HG03520 (cell line): ENCODE measurements at regions not wholly inside any gene's neighbourhood (a gene's known extent, or its start where the extent isn't known, plus 50 kb on each side); places are given as distances from the start of the nearest gene placed in this dataset.

ENCODE experiments used
- ATAC-seq: cut with Tn5 transposase; IDR thresholded peaks from one replicate; pipeline ENCODE4 v1.9.1; 2021; ENCODE audit warnings: mild to moderate bottlenecking, moderate library complexity; ENCODE audit not compliant: unreplicated experiment

DNA sequence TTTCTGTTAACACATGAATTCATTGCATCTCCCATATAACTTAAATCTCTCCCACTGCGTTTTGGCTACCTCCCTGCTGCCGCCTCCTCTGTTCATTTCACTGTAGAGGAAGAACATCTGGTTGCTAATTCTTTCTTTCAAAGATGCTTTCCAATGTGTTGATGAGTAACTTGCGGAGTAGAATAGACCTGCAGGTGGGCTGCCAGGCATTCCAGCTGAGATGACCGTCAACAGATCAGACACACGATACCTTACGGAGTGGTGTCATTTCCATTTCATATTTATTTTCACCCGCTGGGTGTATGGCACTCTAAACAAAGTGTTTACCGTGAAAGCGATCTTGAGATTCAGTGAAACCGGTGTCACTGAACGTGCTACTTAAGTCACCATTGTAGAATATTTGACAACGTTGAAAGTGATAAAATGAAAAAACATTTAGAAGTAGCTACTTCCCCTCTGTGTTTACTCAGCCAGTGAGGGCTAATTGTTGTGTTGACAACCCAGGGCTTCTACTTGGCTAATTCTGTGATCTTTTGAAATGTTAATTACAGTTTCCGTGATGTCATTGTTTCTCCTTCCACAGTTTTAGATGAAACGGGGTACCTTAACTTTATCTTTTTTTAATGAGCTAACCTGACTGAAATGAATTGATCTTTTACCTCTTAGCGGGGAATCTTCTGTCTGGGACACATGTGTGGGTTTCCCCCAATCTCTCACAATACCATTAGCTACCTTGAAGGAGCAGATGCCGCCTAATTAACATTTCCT is 228.5 kb upstream of the ARGLU1 start:
- ATAC-seq = peak; percentile 51

DNA sequence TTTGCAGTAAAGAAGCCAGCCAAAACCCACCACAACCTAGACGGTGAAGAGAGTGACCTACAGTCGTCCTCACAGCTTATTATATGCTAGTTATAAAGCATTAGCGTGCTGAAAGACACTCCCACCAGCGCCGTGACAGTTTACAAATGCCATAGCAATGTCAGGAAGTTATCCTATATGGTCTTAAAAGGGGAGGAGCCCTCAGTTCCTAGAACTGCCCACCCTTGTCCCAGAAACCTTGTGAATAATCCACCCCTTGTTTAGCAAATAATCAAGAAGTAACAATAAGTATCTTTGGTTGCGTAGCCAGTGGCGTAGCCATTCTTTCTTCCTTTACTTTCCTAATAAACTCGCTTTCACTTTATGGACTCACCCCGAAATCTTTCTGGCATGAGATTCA is 227.9 kb upstream of the ARGLU1 start:
- ATAC-seq = no peak

DNA sequence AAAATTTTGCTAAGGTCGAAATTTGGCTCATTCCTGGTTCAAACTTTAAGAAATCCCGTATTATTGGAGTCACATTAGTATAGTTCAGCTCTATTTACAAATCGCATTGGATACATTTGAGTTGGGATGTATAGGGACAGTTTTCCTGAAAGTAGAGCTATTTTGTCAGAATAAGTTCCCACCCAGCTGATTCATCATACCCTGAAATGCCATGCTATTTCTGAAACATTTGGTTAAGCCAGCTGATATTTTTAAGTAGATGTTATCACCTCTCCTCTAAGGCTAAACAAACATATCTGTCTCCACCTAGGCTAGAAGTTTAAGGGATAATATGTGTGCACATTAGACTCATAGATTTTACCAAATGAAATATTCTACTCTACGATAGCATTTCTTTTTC is 226.2 kb upstream of the ARGLU1 start:
- ATAC-seq = no peak

DNA sequence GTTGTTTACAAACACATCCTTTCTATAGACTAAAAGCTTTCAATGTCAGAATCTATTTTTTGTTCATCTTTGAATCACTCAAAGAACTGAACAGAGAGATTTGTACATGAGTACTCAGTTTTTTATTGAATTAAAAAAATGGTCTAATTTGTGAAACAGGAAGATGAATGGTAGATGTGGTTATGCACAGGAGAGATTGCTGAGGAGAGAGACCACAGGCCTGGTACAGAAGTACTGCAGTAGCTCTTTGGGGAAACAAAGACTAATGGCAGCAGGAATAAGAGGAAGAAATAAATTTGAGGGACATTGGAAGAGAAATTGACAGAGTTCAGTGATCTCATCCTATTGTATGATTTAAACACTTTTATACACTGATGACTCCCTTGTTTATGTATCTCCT is 222.0 kb upstream of the ARGLU1 start:
- no peak for ATAC-seq

DNA sequence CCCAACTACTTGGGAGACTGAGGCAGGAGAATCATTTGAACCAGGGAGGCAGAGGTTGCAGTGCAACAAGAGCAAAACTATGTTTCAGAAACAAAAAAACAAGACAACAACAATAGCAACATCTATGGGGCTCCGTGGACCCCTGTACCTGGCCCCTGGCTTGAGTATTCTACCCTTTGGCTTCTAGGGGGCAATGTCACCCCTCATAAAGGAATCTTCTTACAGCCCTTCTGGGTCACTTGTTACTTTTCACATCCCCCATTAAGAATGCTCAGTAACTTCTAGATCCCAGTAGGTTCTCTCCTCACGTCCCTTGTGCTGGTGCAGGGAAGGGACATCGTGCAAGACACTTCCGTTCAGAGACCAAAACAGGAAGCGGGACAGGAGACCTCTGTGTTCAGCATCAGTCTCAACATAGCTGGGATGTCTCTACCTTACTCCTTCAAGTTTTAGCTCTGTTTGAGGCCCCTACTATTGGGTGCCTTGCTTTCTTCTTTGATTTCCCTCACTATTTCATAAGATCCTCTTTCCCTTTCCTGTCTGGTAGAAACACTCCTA is 218.1 kb upstream of the ARGLU1 start:
- ATAC-seq = no peak

DNA sequence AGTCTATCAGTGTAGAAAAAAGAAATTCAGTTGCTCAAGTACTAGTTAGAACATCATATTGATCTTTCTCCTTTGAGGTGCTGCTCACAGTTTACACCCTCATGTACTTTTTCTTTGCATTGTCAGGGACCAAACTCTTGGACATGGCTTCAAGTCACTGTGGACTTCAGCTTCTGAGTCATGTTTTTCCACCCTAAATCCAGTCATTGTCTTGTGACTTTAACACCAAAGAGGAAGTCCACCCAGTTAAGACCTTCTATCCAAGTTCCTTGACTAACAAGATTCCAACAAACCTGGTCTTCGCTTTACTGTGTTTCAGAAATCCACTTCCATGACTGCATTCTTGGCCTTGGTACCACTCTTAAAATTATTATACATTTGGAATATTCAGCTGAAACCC is 206.7 kb upstream of the ARGLU1 start:
- no peak for ATAC-seq

DNA sequence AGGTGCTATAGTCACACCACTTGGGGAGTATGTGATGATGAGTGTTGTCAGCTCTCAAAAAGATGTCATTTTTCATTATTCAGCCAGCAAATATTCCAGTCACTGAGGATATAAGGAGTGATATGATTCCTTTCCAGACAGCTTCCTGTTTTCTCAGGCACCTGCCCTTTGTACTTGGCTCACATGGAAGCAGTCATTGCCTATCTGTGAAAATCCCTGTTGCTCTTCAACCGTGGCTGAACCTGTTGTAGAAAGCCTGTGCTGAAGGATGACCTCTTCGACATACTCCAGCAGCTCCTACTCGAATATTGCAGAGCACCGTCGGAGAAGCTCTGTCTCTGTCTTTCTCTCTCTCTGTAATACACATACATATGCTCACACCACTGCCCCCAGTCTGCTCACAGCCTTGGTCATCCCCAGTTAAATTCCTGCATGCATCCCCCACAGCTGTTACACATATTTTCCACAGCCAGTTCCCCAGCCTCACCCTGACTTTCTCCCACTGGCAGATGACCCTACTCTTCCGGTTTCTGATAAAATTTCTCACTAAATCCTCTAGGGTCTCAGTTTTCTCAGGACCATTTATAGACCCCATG is 204.2 kb upstream of the ARGLU1 start:
- no peak for ATAC-seq

DNA sequence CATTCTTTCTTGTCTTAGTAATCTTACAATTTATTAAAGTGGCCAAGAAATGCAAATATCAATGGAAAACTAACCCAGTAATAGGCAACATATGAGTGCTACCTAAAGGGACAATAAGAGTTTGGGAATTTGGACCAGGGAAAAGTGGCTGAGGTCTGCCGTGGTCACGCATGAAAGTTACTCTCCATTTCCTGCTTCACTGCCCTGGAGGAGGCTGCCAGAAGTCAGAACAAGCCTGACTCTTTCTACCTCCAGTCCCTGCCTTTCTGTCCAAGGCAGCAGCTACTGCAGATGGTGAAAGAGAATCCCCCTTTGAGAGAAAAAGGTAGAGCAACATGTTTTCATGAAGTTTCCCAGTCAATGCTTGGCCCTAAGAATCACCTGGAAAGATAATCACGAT is 201.1 kb upstream of the ARGLU1 start:
- ATAC-seq = no peak

DNA sequence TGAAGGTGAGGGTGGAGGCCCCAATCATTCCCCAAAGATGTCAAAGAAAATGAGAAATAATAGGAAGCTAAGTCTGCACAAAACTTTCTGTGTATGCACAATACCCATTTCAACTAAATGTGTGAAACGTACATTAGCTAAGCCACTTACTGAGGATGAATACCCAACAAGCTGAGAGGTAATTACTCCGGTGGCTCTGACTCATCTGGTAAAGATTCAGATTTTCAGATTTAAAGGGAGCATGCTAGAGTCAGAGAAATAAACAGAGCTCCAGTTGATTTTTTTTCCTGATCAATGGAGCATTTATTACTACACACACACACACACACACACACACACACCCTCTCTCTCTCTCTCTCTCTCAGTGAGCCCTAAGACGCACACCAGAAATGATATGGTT is 194.8 kb upstream of the ARGLU1 start:
- no peak for ATAC-seq

DNA sequence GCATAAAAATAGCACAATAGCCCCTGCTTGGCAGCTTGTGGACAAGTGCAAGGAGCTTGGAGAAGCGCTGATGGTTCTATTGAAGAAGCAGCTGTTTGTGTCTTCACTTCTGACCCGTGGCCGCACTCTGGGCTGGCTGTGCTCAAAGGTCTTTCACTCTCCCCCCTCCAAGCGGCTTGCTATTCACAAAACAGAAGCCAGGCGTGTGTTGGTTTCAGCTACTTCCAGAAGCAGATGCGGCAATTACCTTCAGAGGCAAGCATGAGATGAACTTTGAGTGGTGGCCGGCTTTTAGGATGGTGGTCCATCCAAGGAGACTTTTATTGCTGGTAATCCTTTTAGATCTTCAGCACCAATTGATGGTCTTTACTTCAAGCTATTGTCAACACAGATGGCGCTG is 188.5 kb upstream of the ARGLU1 start:
- no peak for ATAC-seq

DNA sequence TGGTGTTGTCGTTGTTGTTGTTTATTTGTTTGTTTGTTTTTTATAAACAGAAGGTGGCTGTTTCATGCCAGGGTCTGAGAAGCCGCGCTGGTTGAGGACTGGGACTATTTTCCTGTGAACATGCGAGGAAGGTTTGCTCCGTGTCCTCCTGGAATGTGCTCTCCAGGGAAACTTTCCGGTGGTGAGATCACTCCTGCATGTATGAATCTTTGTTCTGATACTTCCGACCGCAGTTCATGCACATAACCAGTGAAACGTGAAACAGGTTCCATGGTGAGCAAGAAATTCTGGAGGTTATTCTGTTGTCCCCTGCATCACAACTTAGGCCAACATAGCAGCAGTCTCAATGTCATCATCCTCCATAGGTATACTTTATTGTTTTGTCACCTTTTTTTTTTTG is 187.6 kb upstream of the ARGLU1 start:
- no peak for ATAC-seq

DNA sequence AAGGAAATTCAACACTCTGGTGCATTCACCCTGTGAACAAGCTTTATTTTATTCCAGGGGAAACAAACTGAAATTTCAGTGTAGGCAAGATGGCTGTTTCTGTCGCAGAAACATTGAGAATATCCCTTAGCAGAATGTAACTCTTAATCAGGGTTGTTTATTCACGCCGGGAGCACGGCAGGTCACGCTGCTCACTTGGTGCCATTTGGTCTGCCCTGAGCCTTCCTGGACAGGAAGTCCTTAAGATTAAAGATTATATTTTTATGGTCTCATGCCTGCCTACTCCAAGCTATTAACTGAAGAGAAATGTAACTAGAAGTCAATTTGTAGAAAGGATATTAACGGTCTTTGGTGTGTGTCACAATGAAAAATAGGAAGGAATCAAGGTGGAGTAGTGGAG is 185.3 kb upstream of the ARGLU1 start:
- no peak for ATAC-seq

DNA sequence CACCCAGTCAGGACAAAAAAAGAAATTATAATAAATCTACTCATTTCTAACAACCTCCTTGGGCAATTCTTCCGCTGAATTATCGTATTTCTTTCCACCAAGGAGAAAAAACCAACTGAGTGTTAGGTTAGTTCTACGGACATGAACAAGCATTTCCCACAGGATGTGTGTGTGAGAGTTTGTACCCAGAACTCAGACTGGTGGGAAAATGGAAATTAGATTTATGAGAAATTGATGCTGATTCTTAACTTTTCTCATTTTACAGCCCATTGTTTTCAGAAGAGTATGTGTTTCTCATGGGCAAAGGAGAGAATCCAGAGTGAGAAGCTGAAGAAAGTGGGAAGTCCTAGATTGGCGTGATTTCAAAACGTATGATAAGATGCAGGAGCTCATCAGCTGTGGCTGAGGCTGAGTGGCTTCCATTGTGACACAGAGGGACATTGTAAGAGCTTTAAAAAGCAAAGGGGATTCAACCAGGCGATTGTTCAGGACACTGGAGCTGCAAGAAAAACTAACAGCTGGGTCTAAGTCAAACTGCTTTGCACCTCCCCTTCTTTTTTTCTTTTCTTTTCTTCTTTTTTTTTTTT is 184.7 kb upstream of the ARGLU1 start:
- no peak for ATAC-seq

DNA sequence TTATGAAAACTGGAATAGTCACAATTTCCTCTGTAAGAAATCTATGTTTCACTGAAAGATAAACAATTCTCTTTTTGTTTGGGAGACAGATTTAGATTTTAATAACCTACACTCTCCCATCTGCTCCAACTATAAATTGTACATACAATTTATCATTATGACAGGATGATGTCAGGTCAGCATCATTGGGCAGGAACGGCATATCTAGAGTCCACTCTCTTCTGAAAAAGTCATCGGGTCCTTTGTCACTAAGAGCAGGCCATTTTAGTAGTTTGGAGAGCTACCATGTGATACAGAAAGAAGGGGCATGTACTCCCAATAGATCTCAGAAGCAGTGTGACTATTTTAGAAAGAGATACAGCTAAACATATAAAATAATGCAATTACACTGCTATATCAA is 180.8 kb upstream of the ARGLU1 start:
- ATAC-seq = no peak

DNA sequence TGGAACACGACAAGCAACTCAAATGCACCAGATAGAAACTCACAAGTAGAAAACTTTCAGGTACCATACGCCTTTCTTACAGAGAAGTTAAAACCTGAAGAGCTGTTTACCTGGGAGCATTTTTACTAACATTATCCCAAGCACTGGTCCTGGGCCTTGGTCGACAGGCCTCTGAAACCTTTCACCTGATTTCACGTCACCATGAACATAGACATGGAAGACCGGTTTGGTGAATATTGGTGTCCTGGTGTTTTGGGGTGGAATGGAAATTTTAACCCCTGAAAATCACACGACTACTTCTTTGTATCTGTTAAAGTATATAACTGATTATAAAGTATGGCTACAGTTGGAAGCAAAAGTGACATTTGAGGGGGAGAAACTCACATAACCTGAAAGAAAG is 176.6 kb upstream of the ARGLU1 start:
- no peak for ATAC-seq

DNA sequence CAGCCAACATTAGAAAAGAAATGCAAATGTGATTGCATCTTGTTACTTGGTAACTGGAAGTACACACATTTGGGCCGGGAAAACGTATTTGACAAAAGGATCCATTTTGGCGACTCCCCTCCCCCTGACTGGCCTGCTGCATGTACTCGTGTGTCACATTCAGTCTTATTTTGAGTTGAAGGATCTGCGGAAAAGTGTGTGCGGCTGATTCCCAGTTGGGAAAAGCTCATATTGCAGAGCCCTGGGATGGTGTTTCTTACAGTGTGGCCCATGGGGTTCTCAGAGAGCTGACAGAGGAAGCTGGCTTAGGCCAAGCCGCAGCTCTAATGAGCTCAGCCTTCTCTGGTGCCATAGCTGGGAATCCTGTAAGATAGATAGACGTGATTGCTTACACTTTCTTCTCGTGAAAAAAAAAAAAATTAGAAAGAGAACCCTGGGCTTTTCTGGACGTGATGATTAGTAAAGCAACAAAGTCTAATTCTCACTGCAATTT is 170.3 kb upstream of the ARGLU1 start:
- ATAC-seq = no peak

DNA sequence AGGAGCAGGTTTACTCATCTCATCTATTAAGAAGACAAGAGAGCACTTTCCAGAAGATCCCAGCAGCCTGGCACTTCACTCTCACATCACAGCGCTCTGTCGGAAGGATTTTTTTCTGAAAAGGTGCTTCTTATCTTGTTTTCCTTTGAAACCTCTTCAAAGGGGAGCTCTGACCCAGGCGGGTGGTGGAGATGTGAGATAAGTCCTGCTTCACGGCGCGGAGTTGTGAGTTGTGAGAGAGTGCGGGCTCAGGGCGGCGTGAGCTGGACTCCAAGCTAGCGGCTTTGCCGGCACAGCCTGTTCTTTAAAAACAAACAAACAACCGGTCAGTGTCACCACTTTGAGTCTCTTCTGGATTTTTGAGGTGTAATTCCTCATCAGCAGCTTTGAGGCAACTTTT is 169.0 kb upstream of the ARGLU1 start:
- no peak for ATAC-seq

DNA sequence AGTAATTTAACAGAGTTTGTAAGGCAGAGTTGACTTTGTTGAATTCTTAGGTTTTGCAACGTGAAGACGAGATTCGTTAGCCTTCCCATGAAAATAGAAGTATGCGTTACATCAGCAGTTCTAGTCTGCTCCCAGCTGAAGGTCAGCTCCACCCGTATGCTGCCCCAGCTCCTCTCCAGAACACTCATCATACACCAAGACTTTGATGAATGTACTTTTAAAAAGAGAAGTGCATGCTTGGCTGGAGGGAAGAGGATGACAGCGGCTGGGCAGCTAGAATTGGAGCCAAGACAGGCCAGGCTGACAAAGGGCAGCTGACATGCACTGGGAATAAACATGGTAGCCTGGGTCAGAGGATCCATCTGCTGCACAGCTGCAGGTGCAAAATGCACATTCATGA is 166.3 kb upstream of the ARGLU1 start:
- no peak for ATAC-seq

DNA sequence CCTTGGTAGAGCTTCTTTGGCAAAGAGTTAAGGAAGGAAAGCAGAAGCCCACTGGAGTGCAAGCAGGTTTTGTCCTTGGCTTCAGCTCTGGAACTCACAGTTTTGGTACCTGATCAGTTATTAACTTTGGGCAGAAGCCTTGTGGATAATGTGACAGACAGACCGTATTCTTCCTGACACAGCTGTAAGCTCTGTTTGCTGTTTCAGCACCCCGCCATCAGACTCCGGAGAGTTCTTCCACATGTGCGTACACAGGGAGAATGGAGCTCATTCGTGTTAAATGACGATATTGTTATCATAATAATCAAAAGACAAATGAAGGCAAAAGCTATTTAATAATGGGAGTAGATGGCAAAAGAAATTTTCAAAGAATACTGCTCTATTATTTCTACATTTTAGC is 155.1 kb upstream of the ARGLU1 start:
- ATAC-seq = no peak

DNA sequence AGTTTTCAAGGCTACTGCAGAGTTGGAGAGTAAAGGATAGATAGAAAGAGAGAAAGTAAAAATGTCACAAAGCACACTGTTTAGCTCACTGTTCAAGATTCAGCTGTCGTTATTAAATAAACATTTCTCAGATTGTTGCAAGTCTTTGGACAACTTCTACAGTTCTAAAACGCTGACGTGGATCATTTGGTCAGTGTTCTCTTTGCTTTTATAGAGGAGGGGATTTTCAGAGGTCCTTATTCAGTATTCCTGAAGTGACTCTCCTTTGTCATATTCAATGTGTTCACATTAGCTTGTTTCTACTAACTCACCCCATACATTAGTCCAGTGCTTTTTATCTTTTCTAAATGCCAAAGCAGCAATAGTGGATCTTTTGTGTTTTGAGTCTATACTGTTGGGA is 154.7 kb upstream of the ARGLU1 start:
- no peak for ATAC-seq

DNA sequence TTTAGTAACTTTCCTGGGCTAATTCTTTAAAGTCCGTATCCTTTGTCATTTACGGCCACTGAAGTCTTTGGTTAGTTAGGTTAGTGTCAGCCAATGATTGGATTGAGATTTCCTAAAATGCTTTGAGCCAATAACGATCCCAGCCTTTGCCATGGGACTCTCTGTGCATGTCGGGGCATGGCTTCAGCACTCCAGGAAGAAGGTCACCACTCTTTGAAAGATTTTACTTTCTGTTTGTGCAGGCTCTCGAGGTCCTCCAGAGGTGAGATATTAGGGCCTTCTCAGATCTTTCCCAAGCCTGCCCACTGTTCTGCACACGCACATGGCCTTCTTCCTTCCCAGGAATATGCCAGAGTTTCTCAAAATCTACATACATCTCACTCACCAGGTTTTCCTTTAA is 153.7 kb upstream of the ARGLU1 start:
- no peak for ATAC-seq
